Stimulated activated effector memory CD8-positive, alpha-beta T cell treated with anti-CD3 and anti-CD28 coated beads, Interleukin-12 subunit alpha, Interleukin-12 subunit beta, amount 100 ng/mL, for 72 hours (primary cell): ENCODE measurements at regions not wholly inside any gene's neighbourhood (a gene's known extent, or its start where the extent isn't known, plus 50 kb on each side); places are given as distances from the start of the nearest gene placed in this dataset.
"Not testable (repeated sequence)": the region's sequence is repeated elsewhere in the genome, so short reads cannot be mapped to it uniquely, and the experiment has no call there.

Experiments used
- ATAC-seq: fragments of 150-1000 bp; cut with Tn5 transposase; 2 replicates; pipeline ENCODE4 v1.10.0; 2021
- DNase-seq, 2 donors: peaks; one replicate each; pipeline ENCODE4 v3.0.0; 2021 to 2022; ENCODE audit warnings: low spot score in 2 of 2
- H3K27ac Mint-ChIP-seq: one replicate; pipeline ENCODE4 v1.8.0; 2022; ENCODE audit warnings: mild to moderate bottlenecking, mixed read lengths
- H3K36me3 Mint-ChIP-seq: one replicate; pipeline ENCODE4 v1.8.0; 2022; ENCODE audit warnings: mild to moderate bottlenecking, mixed read lengths
- H3K4me1 Mint-ChIP-seq: one replicate; pipeline ENCODE4 v1.8.0; 2022; ENCODE audit warnings: mixed read lengths
- H3K4me3 Mint-ChIP-seq: one replicate; pipeline ENCODE4 v1.8.0; 2022; ENCODE audit warnings: mild to moderate bottlenecking, mixed read lengths
- H3K9me3 Mint-ChIP-seq: one replicate; pipeline ENCODE4 v1.8.0; 2022; ENCODE audit warnings: mixed read lengths

DNA sequence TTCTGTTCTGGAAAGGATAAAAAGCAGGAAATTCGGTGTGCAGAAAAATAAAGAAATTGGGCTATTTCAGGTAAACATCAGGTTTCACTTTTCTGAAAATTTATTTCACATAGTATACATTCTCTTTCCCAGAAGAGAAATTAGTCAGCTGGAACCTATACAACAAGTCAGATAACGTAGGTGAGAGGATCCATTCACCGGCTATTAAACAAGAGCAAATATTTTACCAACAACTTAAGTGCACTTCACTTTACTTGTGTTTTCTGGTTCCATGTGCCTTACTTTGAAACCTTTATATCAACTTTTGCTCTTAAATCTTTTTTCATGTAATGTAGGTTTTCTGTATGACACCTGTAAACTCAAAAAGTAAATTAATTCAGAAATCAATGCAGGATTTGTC is 839.7 kb downstream of the CDH11 start:
- no peak for DNase-seq
- Mint-ChIP-seq H3K4me1 (no peaks in the 10 kb centered on the region), H3K9me3 (peaks cover 16% of the 10 kb centered on the region), H3K27ac (no peak overlapping the region), H3K4me3 (no peak overlapping the region), H3K36me3 (no peaks in the 10 kb centered on the region)
- no peak for ATAC-seq

DNA sequence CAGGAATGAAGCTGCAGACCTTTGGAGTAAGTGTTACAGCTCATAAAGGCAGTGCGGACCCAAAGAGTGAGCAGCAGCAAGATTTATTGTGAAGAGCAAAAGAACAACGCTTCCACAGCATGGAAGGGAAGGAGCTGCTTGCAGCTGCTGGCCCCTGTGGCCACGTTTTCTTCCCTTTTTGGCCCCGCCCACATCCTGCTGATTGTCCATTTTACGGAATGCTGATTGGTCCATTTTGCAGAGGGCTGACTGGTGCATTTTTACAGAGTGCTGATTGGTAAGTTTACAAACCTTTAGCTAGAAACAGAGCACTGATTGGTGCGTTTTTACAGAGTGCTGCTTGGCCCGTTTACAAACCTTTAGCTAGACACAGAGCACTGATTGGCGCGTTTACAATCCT is 841.5 kb downstream of the CDH11 start:
- Mint-ChIP-seq H3K36me3 (no peaks in the 10 kb centered on the region), H3K4me3 (no peak overlapping the region), H3K27ac (no peak overlapping the region), H3K4me1 (no peaks in the 10 kb centered on the region), H3K9me3 (peaks cover 21% of the 10 kb centered on the region)
- DNase-seq (no peak), ATAC-seq (no peak)

DNA sequence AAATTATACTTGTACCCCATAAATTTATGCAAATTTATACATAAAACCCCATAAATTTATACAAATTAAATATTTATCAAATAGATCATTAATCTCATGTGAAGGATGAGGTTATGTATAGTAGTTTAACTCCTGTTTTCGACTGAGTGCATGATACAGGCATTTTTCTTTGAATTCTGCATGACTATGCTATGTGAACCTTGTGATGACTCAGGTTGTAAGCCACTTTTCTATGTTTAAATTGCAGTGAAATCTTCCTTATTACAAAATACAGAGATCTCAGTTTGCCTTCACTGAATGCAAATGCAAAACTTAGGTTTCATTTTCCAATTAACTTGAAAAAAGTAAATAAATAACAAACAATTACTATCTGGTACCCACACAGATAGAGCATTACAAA is 843.7 kb downstream of the CDH11 start:
- no peak overlapping the region for H3K27ac Mint-ChIP-seq
- H3K9me3 Mint-ChIP-seq: peaks cover 16% of the 10 kb centered on the region
- no peak for ATAC-seq
- DNase-seq: no peak
- H3K4me1 Mint-ChIP-seq: no peaks in the 10 kb centered on the region
- H3K4me3 Mint-ChIP-seq: no peak overlapping the region
- H3K36me3 Mint-ChIP-seq: no peaks in the 10 kb centered on the region

DNA sequence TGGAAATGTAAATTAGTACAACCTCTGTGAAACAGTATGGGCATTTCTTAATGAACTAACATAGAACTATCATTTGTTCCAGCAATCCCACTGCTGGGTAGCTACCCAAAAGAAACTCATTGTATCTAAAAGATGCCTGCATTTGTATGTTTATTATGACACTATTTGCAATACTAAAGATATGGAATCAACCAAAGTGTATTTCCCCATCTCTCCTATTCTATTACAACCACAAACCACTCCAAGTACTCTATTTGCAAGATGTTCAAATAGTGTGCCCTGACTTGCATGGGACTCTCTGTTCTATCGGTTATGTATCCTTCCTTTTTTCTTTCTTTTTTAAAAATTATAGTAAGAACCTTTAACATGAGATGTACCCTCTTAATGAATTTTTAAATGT is 845.2 kb downstream of the CDH11 start:
- Mint-ChIP-seq H3K4me3 (no peak overlapping the region), H3K27ac (no peak overlapping the region), H3K36me3 (no peaks in the 10 kb centered on the region), H3K4me1 (no peaks in the 10 kb centered on the region), H3K9me3 (peaks cover 21% of the 10 kb centered on the region)
- no peak for DNase-seq
- no peak for ATAC-seq

DNA sequence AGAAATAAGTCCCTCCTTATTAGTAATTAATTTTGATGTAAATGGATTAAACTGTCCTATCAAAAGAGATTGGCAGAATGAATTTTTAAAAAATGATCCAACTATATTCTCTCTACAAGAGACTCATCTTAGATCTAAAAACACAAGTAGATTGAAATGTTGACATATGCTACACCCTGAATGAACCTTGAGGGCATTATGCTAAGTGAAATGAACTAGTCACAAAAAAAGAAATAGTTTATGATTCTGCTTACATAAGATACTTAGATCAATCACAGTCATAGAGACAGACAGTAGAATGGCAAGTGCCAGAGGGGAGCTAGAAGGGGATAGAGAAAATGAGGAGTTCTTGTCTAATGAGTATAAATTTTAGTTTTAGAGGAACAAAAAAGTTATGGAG is 849.8 kb downstream of the CDH11 start:
- Mint-ChIP-seq H3K27ac (no peak overlapping the region), H3K4me3 (no peak overlapping the region), H3K4me1 (no peaks in the 10 kb centered on the region), H3K36me3 (no peaks in the 10 kb centered on the region), H3K9me3 (peaks cover 28% of the 10 kb centered on the region)
- ATAC-seq (no peak), DNase-seq (no peak)

DNA sequence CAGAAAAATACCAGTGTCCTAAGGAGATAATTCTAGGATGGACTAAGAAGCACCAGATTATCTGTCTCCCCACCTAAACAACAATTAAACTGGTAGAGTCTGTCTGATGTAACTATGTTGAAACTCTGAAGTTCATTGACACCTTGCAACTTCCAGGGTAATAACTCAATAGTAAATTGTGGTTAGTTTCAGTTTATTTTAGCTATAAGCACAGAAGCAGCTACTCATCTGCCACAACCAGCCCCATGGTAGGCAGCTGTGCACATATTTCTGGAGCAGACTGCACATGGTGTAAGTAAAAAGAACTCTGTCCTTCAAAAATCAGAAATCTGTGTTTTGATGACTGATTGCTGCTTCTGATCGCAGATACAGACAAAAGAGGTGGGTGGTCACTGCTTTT is 852.1 kb downstream of the CDH11 start:
- no peak for DNase-seq
- Mint-ChIP-seq H3K27ac (no peak overlapping the region), H3K36me3 (no peaks in the 10 kb centered on the region), H3K4me1 (no peaks in the 10 kb centered on the region), H3K4me3 (no peak overlapping the region), H3K9me3 (peaks cover 23% of the 10 kb centered on the region)
- ATAC-seq: no peak

DNA sequence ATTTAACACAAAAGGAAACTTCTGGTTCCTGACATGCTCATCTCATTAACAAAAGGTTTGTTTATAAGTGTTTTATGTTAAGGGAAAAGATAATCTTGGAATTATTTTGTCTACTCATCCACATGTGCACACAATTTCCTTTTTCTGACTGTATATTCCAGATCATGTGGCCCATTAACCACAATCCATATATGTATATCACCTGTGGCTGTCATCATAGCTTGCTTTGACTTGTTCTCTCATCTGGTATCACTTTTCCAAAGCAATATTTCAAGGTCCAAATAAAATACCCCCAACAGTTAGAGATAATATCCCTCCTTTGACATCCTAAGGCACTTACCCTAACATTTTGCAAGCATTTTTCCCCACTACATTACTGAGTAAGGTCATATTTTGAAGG is 856.1 kb downstream of the CDH11 start:
- DNase-seq (no peak), ATAC-seq (no peak)
- Mint-ChIP-seq H3K4me3 (no peak overlapping the region), H3K4me1 (no peaks in the 10 kb centered on the region), H3K27ac (no peak overlapping the region), H3K9me3 (peaks cover 27% of the 10 kb centered on the region), H3K36me3 (no peaks in the 10 kb centered on the region)

DNA sequence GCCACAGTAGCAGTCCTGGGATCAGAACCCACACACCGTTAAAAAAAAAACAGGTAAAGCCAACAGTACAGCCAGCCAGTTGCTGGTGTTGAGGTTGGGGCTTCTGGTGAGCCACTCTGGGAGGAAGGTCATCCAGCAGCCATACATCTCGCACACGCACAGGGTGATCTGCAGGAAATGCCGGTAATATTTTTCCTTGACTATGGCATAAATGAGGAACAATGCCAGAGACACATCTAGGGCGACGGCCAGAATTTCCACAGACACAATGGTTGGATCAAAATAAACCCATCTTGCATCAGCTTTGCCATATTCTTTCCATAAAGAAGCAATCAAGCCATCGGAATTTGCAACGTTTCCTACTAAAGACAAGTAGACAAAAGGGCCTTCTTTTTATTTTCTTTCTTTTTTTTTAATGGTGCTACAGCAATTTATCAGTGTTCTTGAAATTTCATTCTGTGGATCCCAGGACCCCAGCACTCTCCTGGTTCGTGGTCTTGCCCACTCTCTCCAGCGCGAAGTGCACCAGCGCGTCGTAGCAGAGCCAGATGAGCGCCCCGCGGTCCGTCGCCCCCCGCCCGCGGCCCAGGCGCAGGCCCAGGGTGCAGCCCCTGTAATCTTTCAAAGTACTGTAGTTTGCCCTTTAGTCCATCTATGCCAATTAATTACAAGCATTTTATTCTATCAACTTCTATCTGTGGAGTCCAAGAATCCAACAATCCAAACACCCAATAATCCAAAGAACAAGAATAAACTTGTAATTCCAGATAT is 861.0 kb downstream of the CDH11 start:
- ATAC-seq, H3K4me1 Mint-ChIP-seq, H3K4me3 Mint-ChIP-seq, H3K36me3 Mint-ChIP-seq, DNase-seq, H3K27ac Mint-ChIP-seq: not testable (repeated sequence)
- H3K9me3 Mint-ChIP-seq: peaks cover 28% of the 10 kb centered on the region

DNA sequence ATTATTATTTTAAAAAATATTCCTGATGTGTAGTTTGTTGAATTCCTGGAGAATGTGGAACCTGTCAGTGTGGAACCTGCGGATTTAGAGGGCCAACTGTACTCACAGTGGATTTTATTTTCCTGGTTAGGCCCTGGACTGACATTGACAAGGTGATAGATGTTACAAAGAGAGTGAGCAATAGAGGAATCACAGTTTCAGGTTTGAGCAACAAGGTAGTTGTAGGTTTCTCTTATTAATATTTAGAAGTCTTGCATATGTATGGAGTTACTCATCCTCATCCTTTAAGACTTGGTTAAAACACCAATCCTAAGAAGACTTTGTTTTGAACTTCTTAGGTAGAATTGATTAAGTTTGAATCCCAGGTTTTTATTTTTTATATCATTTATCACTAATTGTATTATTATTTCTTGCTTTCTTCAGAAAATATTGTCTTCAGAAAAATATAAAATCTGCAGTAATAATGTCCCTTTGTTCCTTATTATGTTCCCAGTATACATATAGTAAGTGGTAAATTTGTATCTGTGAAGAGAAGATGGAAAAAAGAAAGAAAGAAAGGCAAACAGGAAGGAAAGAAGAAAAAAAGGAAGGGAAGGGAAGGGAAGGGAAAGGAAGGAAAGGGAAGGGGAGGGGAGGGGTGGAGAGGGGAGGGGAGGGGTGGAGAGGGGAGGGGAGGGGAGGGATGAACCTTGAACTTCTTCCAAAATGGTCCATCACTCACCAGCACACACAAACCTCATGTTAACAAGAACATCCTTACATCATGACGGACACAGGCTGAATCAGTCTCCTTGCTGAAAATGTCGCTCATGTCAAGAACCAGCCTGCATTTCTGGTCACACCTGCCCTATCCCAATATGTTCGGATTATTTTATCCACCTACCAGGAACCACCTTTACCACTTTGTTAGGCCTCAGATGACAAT is 867.2 kb downstream of the CDH11 start:
- H3K4me1 Mint-ChIP-seq: no peaks in the 10 kb centered on the region
- H3K36me3 Mint-ChIP-seq: no peaks in the 10 kb centered on the region
- peaks cover 28% of the 10 kb centered on the region for H3K9me3 Mint-ChIP-seq
- H3K4me3 Mint-ChIP-seq: no peak overlapping the region
- DNase-seq (no peak), ATAC-seq (no peak)
- H3K27ac Mint-ChIP-seq: no peak overlapping the region

DNA sequence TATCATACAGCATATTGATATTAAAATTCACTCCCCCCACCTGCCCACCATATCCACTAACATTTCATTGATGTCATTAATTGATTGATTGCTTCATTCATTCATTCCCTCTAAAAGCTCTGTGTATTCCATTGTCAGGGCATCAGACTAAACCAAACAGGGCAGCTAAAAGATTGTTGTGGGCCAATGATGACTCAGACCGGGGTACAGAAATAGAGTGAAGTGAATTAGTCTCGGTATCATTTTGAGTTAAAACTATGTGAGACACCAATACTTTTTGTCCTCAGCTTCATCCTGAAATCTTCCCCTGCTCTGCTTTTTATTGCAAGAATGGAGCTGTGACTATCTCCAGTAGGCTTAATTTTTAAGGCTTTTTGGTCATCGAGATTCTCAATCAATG is 868.3 kb downstream of the CDH11 start:
- ATAC-seq: no peak
- Mint-ChIP-seq H3K4me3 (no peak overlapping the region), H3K4me1 (no peaks in the 10 kb centered on the region), H3K27ac (no peak overlapping the region), H3K9me3 (peaks cover 28% of the 10 kb centered on the region), H3K36me3 (no peaks in the 10 kb centered on the region)
- no peak for DNase-seq

DNA sequence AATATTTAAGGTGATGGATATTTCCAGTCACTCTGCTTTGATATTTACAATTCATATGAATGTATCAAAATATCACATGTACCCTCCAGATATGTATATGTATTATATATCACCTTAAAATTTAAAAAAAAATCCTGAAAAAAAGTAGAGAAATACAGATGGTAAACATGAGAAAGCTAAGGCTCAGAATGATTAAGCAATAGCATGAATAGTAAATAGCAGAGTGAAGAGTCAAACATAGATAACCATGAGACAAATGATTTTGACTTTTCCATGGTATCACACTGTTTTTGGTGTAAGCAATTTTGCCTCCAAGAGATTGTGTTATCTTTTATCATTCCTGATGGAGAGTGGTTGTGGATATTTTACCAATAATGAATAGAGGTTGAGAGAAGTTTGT is 868.8 kb downstream of the CDH11 start:
- no peak overlapping the region for H3K4me3 Mint-ChIP-seq
- ATAC-seq (no peak), DNase-seq (no peak)
- H3K9me3 Mint-ChIP-seq: peaks cover 26% of the 10 kb centered on the region
- no peak overlapping the region for H3K27ac Mint-ChIP-seq
- no peaks in the 10 kb centered on the region for H3K4me1 Mint-ChIP-seq
- H3K36me3 Mint-ChIP-seq: no peaks in the 10 kb centered on the region

DNA sequence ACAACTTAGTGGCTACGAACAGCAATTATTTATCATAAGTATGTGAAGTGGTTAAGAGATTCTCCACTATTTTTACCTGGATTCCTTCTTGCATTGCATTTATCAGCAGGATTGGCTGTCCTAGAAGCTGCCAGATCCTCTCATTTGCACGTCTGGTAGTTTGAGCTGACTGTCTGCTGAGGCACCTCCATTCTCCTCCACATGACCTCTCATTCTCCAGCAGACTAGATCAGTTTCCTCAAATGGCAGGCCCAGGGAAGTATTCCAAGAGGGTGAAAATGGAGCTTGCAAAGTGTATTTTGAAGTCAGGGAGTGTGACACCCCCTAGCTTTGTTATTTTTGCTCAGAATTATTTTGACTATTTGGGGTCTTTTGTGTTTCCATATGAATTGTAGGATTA is 870.1 kb downstream of the CDH11 start:
- no peak overlapping the region for H3K4me3 Mint-ChIP-seq
- H3K9me3 Mint-ChIP-seq: peaks cover 22% of the 10 kb centered on the region
- no peak overlapping the region for H3K27ac Mint-ChIP-seq
- H3K36me3 Mint-ChIP-seq: no peaks in the 10 kb centered on the region
- ATAC-seq: no peak
- H3K4me1 Mint-ChIP-seq: no peaks in the 10 kb centered on the region
- DNase-seq: no peak

DNA sequence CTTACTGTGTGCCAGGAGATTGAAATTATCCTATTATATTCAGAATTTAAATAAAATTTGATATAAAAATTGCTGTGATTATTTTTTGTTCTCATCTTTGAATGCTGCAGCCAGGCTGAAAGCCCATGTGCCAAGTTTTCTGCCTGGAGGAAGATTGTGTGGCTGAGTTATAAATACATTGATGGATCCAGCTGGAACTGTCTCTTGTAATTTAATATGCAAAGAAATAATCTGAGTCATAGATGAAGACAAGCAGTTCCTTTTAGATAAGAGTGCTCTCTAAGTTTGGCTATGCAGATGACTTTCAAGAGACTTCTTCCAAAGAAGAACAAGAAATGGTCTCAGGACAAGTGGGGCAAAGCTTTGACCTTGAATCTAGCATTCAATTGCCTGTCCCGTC is 871.0 kb downstream of the CDH11 start:
- Mint-ChIP-seq H3K4me1 (no peaks in the 10 kb centered on the region), H3K36me3 (no peaks in the 10 kb centered on the region), H3K4me3 (no peak overlapping the region), H3K9me3 (peaks cover 19% of the 10 kb centered on the region), H3K27ac (no peak overlapping the region)
- ATAC-seq (no peak), DNase-seq (no peak)

DNA sequence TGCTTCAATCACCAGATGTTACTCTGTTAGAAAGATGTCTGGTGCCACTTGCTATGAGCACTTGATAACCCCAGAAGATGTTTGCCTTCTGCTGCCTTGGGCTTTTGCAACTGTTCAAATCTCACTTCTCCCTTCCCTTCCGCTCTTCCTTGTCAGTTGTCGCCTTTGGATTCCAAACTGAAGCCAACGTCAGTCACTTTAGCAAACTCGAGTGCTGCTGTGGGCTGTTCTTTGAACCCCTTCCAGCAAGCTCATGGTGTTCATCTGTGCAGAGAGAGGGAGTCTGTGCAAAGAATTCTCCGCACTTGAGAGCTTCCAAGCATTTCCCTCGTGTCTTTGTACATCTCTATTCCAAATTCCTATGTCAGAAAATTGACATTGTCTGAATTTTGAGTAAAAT is 879.4 kb downstream of the CDH11 start:
- Mint-ChIP-seq H3K36me3 (no peaks in the 10 kb centered on the region), H3K27ac (no peak overlapping the region), H3K4me3 (no peak overlapping the region), H3K9me3 (peaks cover 12% of the 10 kb centered on the region), H3K4me1 (no peaks in the 10 kb centered on the region)
- ATAC-seq (no peak), DNase-seq (no peak)

DNA sequence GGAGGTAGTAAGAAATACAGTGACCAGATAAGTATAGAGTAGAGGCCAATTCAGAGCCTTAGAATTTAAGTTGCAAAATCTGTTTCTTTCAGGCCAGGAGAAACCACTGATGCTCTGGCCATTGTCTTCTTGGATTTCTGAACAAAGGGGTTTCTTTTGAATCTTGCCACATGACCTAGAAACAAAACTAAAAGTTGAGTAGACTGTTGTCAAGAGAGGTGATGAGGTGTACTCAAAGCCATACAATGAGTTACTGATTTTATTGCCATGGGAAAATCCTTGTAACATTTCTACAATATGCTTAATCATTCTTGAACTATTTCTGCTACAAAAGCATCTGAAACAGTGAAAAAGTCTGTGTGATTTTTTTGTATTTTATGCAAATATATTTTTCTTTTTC is 881.3 kb downstream of the CDH11 start:
- Mint-ChIP-seq H3K36me3 (no peaks in the 10 kb centered on the region), H3K4me1 (no peaks in the 10 kb centered on the region), H3K9me3 (peaks cover 10% of the 10 kb centered on the region), H3K27ac (no peak overlapping the region), H3K4me3 (no peak overlapping the region)
- ATAC-seq: no peak
- DNase-seq: no peak

DNA sequence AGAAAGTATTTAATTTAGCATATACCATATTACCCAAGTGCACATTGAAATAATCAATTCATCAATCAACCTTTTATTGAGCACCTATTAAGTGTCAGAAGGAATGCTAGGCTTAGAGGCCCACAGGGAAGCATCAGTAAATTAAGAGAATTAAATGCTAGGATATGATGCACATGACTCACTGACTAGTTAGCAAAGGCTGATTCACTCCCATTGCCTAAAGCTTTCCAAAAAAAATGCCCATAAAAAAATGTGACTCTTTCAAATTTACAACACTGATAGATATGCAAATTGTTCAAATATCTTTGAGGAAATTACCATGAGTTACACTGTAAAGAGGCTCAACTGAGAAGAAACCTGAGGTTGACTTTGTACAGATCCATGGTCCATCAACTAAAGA is 883.3 kb downstream of the CDH11 start:
- ATAC-seq (no peak), DNase-seq (no peak)
- peaks cover 12% of the 10 kb centered on the region for H3K9me3 Mint-ChIP-seq
- H3K36me3 Mint-ChIP-seq: no peaks in the 10 kb centered on the region
- no peak overlapping the region for H3K27ac Mint-ChIP-seq
- no peaks in the 10 kb centered on the region for H3K4me1 Mint-ChIP-seq
- H3K4me3 Mint-ChIP-seq: no peak overlapping the region
